HG03457 (cell line): ENCODE measurements at regions not wholly inside any gene's neighbourhood (a gene's known extent, or its start where the extent isn't known, plus 50 kb on each side); places are given as distances from the start of the nearest gene placed in this dataset.
A peak's percentile ranks its signal among the peaks of the same experiment; 100 is the strongest.

Experiments used
- ATAC-seq: cut with Tn5 transposase; IDR thresholded peaks from one replicate; pipeline ENCODE4 v1.9.1; 2021; ENCODE audit warnings: moderate number of reproducible peaks; ENCODE audit not compliant: unreplicated experiment

- no peak for ATAC-seq
Measured at GRCh38 chr5:166982226-166982625, 1309.2 kb upstream of the WWC1 start.

GRCh38 chr5:166991601-166992000 lies 1299.8 kb upstream of the WWC1 start:
- ATAC-seq = no peak

DNA sequence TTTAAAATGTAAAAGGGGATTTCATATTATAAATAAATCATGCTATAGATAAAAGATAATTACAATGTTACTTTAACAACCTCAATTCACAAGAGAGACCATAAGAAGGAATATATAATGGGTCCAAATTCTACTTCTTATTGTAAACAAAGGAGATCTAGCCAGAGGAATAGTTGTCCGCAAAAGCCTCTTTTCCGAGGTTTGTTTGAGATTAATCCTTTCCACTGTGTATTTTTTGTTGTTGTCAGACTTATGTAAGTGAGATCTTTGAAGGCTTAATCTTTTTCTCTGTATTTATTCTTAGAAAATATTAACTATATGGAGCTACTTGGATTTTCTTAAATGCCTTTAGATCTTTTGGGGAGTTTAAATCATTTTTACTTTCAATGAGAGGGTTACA lies 1299.3 kb upstream of the WWC1 start:
- ATAC-seq = no peak

DNA sequence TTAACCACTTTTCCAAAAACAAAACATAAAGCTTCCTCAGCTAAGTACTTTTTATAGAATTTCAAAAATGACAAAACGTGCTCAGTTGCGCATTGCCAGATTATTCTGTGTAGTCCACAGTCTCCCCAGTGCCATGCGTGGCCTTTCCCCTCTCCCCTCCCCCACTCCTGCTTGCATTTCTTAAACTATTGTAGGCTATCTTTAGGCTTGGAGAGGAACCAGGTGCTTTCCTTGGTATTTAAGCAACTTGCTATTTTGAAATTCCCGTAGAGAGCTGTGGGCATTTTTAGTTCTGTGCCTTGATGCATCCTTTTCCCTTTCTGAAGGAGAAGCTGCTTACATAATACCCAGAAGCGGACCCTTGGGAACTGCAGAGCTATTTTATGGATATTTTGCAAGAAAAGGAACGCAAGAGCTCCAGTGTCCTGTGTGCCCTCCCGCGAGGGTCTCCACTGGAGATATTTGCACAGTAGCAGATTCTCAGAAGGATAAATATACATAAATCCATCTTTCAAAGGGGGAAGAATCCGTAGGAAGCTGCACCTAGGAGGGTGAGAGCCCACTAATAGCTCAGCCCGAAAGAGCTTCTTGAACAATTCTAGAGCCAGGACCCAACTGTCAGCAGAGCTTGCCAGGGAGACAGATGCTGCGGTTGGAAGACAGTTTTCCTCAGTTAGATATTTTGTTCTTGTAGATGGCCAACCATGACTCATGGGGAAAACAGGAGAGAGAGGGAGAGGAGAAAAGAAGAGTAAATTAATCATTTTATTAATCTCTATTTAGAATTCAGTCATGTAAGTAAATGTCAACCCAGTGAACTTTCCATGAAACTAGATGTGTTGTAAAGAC lies 1298.3 kb upstream of the WWC1 start:
- no peak for ATAC-seq

DNA sequence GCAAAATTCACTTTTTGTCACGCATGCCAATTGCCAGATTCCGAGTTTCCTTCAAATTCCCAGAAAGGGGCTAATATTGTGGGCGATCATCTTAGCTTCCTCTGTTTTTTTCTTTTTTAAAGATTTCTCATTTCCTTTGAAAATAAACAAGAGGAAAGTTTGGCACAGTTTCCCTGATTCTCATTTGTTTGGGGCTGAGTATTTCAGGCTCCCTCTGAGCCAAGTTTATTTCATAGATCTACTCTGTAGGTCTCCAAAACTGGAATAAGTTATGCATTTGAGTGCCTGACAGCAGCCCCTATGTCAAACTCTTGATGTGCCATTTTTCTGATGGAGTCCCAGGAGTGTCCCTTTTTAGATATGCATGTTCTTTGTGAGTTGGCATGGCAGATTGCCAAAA lies 1297.2 kb upstream of the WWC1 start:
- ATAC-seq = no peak

DNA sequence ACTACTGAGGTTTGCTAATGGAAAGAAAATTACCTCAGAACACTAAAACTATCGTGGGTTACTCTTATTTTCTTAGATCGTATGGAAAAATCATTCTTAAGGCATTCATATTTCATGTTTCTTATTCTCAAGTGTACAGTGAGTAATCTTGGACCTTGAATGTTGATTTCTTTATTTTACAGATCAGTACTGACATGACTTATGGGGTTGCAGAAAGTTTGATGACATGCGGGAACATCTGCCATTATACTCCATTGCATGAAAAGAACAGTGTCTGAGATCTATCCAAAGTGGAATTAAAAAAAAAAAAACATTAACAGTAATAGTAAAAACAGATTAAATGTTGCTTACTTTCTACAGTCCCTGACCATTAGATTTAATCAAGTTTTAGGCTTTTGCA lies 1290.2 kb upstream of the WWC1 start:
- ATAC-seq = no peak

GRCh38 chr5:167008705-167009104 lies 1282.7 kb upstream of the WWC1 start:
- no peak for ATAC-seq

GRCh38 chr5:167011196-167011595 lies 1280.2 kb upstream of the WWC1 start:
- no peak for ATAC-seq

- no peak for ATAC-seq
Measured at GRCh38 chr5:167012123-167013034, 1279.1 kb upstream of the WWC1 start.

DNA sequence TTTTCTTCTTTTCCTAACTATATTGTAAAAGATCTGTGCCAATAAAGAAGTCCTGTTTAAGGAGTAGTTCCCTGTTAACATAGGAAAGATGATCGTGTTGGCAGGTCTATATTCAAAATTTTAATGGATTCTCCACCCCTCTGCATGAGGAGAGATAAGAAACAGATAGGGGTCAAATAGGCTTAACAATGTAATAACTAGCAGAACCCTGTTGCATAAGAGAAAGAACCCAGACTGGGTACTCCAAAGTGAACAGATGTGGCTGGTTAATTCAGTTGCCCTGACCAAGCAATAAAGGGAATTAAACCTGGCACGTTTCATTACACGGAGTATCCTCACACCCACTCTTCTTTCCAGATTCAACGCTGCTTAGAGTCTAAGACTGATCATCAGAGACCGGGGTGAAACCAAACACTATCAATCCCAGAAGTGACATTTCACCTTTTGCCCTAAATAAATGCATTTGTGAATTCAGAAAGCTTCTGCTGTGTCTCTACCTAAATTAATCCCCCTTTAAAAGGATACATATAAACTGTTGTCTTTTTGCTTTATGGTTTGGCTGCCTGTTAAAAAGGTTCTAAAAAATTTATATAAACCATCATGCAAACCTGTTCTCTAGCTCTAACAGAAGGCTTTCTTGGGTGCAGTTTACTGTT lies 1276.9 kb upstream of the WWC1 start:
- no peak for ATAC-seq

- no peak for ATAC-seq
Measured at GRCh38 chr5:167020418-167020817, 1271.0 kb upstream of the WWC1 start.

DNA sequence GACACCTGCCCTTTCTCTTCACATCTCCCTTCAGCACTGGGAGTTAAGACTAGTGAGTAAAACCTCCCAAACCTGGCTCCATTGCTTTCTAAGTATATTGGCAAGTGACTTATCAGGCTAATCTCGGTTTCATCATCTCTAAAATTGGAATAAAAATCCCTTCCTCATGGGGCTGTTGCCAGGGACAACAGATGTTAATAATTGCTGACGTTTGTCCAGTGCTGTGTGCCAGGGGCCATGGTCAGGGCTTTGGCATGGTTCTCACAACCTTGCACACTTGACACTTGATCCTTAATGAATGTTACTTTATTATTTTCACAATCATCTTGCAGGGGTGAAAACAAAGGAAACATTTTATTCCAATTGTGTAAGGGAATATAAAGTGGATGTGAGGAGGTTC lies 1262.0 kb upstream of the WWC1 start:
- ATAC-seq = no peak

DNA sequence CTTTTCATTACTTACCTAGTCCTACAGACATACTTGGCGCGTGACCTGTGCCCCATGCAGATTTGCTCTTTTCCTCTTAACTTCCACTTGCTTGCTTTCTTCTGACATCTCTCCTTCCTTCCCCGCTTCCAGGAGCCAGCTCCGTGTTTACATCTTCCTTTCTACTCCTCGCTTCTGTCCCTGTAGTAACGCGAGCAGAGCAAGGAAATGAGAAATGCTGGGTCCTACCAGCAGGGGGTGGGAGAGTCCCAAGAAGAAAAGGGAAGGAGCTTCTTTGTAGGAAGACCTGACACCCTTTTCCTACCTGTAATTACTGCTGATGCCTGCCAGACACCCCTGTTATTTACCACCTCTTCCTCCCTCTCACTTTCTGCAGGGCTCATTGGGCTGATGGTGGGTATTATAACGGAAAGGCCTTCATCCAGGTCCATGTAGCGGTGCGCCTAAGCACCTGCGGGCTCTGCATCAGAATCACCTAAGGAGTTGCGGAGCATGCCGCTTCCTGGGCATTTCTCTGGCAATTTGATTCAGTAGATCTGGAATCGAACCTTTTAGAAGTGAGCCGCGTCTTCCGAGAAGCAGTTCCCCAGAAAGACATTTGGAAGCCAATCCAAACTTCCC lies 1260.8 kb upstream of the WWC1 start:
- no peak for ATAC-seq

DNA sequence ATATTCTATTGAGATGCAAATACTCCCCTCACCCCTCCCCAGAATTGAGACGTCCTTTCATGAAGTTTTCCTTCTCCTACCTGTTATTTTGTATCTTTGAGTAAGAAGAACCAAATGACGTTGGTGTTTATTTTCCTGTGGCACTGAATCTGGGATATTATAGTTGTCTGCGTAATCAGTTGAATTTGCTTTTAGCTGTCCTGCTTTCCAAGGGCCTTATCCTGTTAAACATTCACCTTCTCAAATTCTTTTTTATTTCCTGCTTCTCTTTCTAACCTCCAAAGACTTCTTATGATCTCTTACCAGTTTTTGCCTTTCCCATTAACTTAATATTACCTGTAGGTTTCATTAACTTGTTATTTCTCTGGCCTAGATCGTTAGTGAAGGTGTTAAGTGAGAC lies 1254.9 kb upstream of the WWC1 start:
- ATAC-seq = no peak

GRCh38 chr5:167049043-167049663 lies 1242.3 kb upstream of the WWC1 start:
- ATAC-seq = peak; percentile 64

DNA sequence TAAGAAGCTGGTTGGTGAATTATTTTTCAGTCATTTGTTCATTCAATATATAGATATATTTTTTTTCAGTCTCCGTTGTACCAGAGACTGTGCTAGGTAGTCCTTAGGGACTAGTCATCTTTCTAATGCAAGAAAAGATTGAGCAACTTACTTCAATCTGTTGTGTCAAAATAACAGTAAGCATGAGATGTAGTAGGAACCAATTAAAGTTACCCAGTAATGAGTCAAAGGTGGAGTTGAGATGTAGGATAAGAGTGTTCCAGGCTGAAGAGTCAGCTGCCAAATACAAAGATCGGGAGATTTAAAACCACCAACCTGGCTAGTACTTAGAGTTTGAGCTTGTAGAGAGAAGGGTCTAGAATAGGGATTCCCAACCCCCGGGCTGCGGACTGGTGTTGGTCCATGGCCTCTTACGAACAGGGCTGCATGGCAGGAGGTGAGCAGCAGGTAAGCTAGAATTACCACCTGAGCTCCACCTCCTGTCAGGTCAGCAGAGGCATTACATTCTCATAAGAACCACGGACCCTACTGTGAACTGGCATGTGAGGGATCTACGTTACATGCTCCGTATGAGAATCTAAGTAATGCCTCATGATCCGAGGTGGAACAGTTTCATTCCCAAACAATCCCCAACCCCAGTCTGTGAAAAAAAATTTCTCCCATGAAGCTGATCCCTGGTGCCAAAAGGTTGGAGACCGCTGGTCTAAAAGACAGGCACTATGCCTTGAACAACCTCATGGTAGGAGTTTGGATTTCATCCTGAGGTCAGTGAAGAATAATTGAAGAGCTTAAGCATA lies 1241.5 kb upstream of the WWC1 start:
- no peak for ATAC-seq

DNA sequence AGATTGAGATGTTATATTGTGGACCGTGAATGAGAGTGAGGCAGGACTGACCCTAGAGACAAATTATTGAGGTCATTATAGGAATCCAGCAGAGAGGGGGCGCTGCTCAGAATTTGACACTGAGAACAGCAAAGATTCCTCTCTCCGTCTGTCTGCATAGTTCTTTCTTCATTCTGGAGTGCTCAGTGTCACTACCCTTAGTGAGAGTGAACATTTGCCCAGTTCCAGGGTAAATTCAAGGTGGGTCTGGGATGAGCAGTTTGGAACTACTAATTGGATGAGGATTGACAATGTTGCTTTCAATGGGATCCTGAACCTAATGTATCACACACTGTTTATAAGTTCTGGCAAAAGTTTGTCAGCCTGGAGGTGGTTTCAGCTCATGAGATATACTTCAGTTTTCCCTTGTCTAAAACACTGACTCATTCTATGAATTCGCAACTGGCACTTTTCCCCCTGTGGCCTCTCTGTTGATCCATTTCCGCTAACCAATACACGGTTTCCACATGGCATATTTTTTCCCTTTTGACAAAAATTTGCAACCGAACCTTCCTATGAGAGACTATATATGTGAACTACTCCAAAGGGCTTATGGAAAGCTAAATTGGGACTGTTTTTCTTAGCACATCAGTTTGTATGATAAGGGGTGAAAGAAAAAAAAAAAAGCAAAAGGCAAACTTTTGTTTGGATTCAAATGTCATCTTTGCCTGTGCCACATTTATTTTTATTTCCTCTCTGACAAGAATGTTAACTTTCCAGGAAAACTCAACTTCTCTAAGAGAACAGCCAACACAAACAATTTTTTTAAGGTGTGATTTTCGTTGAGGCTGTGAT lies 1240.7 kb upstream of the WWC1 start:
- ATAC-seq = no peak

DNA sequence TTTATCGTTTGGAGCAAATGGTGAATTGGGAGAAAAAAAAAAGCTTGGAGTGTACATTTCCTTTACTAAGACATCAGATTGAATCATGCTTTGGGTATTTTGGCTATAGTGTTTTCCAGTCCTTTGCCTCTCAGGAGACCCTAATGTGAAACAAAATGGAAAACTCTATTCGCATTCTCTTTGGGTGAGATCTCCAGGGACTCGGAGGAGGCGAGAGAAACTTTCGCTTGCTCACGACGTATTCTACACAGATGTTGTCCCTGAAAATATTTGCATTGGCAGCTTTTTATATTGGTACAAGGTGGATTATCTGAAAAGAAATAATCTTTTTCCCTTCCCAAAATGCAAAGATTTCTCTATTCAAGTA lies 1240.1 kb upstream of the WWC1 start:
- no peak for ATAC-seq

GRCh38 chr5:167052791-167053190 lies 1238.7 kb upstream of the WWC1 start:
- no peak for ATAC-seq
